Stomach (tissue), 8 donors: ENCODE measurements at regions not wholly inside any gene's neighbourhood (a gene's known extent, or its start where the extent isn't known, plus 50 kb on each side); places are given as distances from the start of the nearest gene placed in this dataset.

Experiments
- DNase-seq, 2 donors: peaks; one replicate each; pipeline versions ENCODE4 v3.0.0 to v3.0.0-alpha.2; 2013 to 2019
- H3K27ac ChIP-seq, 5 donors: fragments of 200-600 bp in 4 of 5; sonication (generic) in 4 of 5; one replicate each; pipeline ENCODE4 v1.5.1; 2013 to 2019; ENCODE audit warnings: mild to moderate bottlenecking in 1 of 5, moderate library complexity in 1 of 5
- H3K27me3 ChIP-seq, 3 donors: fragments of 200-600 bp; sonication (generic); one replicate each; pipeline ENCODE4 v1.5.1; 2017 to 2019; ENCODE audit warnings: mixed run types in 1 of 3
- H3K36me3 ChIP-seq, 4 donors: fragments of 200-600 bp; sonication (generic); 1 replicate in 3 of 4; 2 replicates in 1 of 4; pipeline ENCODE4 v1.5.1; 2016 to 2019
- H3K4me1 ChIP-seq, 4 donors: fragments of 200-600 bp; sonication (generic); one replicate each; pipeline ENCODE4 v1.5.1; 2016 to 2019
- H3K4me3 ChIP-seq, 4 donors: fragments of 200-600 bp; sonication (generic) in 3 of 4; one replicate each; pipeline ENCODE4 v1.5.1; 2016 to 2019; ENCODE audit warnings: mild to moderate bottlenecking in 1 of 4
- H3K9me3 ChIP-seq, 4 donors: fragments of 200-600 bp; sonication (generic); one replicate each; pipeline ENCODE4 v1.5.1; 2016 to 2019
- EP300 ChIP-seq: sonication (generic); formaldehyde crosslinking; IDR thresholded peaks from one replicate; pipeline ENCODE4 v1.6.1; 2017; ENCODE audit warnings: antibody characterized with exemption
- POLR2A ChIP-seq, 4 donors: fragments of 450-650 bp; IDR thresholded peaks; one replicate each; pipeline ENCODE4 v1.6.1; 2016; ENCODE audit warnings: antibody characterized with exemption in 4 of 4, control low read depth in 2 of 4, mild to moderate bottlenecking in 1 of 4, moderate library complexity in 1 of 4
- POLR2AphosphoS5 ChIP-seq, 3 donors: sonication (generic); formaldehyde crosslinking; IDR thresholded peaks; one replicate each; pipeline ENCODE4 v1.6.1; 2016; ENCODE audit warnings: antibody characterized with exemption in 3 of 3
- WGBS, 5 donors: extraction: QIAGEN DNeasy Blood & Tissue Kit in 3 of 5; methylation state at CpG; one replicate each; pipeline versions ENCODE4 v1.1.5 to v1.1.7; 2013 to 2018; 5-methylcytosine and 5-hydroxymethylcytosine counted together
- intact Hi-C: fragments of 100-400 bp; cut with DNase I; formaldehyde crosslinking; loops from one replicate; pipeline ENCODE4 v1.15.1; 2023; ENCODE audit warnings: low total_unique reads
- TF ChIP-seq, protein P1 (sequence below), 7 experiments: fragments of 450-650 bp in 4 of 7; fragments of 200-600 bp in 3 of 7; sonication (generic) in 3 of 7; IDR thresholded peaks; one replicate each; pipeline ENCODE4 v1.5.1; 2016 to 2019; ENCODE audit warnings: antibody characterized with exemption in 7 of 7, control low read depth in 2 of 7, mild to moderate bottlenecking in 1 of 7
- donor health status: healthy with polysubstance abuse.
- donor health status: Bipolar disorder and iron deficiency.
- donor health status: healthy.

DNA sequence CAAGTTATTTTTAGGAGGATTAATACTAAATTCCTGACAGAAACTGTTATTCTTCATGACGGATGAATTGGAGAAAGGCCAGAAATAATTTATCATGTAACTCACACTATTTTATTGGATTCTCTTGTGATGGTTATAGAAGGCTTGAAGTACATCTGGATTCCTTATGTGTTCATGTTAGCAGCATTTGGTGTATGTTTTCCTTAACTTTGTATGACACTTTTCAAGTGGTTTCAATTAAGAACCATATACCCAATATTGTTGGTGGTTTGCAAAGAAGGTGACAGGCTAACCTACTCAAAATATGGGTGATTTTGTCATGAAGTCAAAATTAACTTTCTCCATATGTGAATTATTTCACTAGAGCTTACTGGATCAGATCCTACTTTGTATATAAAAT, 532.2 kb upstream of the CNTNAP2 start:
- 56 to 86% (median 83%) methylated on average over 1 of the region's 1 CpG for WGBS, 5 donors
- peaks cover 0 to 19% (median 3%) of the 10 kb centered on the region in 4 donors for H3K9me3 ChIP-seq
- intact Hi-C loops, result no loop called here
- H3K4me1 ChIP-seq, result no peaks in the 10 kb centered on the region
- no peak overlapping the region for H3K4me3 ChIP-seq
- TF ChIP-seq POLR2A (IDR thresholded peaks at IDR 0.05), result no peak
- TF ChIP-seq EP300, result no peak
- H3K27ac ChIP-seq, result no peak overlapping the region
- H3K27me3 ChIP-seq, result no peaks in the 10 kb centered on the region
- DNase-seq, result no peak
- no peaks in the 10 kb centered on the region for H3K36me3 ChIP-seq

DNA sequence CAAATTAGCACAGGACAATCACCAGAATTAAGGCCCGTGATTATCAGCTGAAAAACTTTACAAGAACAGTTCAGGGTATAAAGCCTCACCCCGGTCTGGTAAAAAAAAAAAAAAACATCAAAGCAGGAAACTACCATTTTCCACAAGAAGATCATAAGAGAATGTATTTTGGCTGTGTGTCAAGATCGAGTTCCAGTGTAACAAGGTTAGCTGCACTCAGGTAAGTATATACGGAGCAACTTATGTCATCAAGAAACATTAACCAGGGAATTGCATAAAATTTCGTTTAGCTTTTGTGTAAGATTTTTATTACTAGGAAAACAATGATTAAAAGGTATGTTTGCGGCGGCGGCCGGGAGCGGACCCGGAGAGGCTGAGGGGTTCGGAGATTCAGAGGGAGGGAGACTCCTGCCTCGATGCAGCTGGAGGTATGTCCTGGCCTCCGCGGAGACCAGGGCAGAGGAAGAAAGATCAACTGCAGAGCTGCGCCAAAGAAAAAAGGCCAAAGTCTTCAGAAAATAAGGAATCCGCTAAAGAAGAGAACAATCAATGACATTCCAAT, 533.8 kb upstream of the CNTNAP2 start:
- Histone ChIP-seq H3K27me3 (no peaks in the 10 kb centered on the region), H3K36me3 (no peaks in the 10 kb centered on the region), H3K27ac (no peak overlapping the region), H3K9me3 (peaks cover 0 to 18% (median 7%) of the 10 kb centered on the region in 4 donors), H3K4me3 (no peak overlapping the region), H3K4me1 (no peaks in the 10 kb centered on the region)
- intact Hi-C loops, result no loop called here
- 86 to 90% (median 88%) methylated on average over 17 of the region's 17 CpGs for WGBS, 5 donors
- DNase-seq, result no peak
- TF ChIP-seq POLR2AphosphoS5 (IDR thresholded peaks at IDR 0.05), result no peak
- TF ChIP-seq, protein P1, sequence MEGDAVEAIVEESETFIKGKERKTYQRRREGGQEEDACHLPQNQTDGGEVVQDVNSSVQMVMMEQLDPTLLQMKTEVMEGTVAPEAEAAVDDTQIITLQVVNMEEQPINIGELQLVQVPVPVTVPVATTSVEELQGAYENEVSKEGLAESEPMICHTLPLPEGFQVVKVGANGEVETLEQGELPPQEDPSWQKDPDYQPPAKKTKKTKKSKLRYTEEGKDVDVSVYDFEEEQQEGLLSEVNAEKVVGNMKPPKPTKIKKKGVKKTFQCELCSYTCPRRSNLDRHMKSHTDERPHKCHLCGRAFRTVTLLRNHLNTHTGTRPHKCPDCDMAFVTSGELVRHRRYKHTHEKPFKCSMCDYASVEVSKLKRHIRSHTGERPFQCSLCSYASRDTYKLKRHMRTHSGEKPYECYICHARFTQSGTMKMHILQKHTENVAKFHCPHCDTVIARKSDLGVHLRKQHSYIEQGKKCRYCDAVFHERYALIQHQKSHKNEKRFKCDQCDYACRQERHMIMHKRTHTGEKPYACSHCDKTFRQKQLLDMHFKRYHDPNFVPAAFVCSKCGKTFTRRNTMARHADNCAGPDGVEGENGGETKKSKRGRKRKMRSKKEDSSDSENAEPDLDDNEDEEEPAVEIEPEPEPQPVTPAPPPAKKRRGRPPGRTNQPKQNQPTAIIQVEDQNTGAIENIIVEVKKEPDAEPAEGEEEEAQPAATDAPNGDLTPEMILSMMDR (IDR thresholded peaks at IDR 0.05), result no peak
- no peak for TF ChIP-seq EP300
- TF ChIP-seq POLR2A (IDR thresholded peaks at IDR 0.05), result no peak

DNA sequence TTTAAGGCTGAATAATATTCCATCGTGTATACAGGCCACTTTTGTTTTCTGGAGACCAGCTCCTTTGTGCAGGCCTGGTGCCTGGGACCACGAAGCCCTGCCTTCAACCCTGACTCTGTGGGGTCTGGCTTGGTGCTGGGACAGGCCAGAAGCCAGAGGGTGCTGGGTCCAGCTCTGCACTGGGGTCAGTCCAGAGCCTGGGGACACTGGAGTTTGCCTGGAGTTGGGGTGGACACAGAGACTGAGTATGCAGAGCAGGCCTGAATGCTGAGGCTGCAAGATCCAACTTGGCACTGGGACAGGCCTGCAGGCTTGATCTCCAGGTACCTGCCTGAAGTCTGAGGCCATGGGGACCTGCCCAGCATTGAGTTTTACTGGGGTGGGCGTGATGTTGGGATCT, 558.8 kb upstream of the CNTNAP2 start:
- H3K4me3 ChIP-seq, result no peak overlapping the region
- intact Hi-C loops, result no loop called here
- H3K4me1 ChIP-seq, result no peaks in the 10 kb centered on the region
- no peak overlapping the region for H3K27ac ChIP-seq
- WGBS, 5 donors, result 36 to 53% (median 45%) methylated on average over 3 of the region's 3 CpGs
- no peaks in the 10 kb centered on the region for H3K27me3 ChIP-seq
- no peaks in the 10 kb centered on the region for H3K36me3 ChIP-seq
- DNase-seq, result no peak
- peaks cover 0 to 6% (median 3%) of the 10 kb centered on the region in 4 donors for H3K9me3 ChIP-seq
- TF ChIP-seq, protein P1 (IDR thresholded peaks at IDR 0.05), result no peak
- TF ChIP-seq POLR2A (IDR thresholded peaks at IDR 0.05) (no peak), EP300 (no peak), POLR2AphosphoS5 (IDR thresholded peaks at IDR 0.05) (no peak)

DNA sequence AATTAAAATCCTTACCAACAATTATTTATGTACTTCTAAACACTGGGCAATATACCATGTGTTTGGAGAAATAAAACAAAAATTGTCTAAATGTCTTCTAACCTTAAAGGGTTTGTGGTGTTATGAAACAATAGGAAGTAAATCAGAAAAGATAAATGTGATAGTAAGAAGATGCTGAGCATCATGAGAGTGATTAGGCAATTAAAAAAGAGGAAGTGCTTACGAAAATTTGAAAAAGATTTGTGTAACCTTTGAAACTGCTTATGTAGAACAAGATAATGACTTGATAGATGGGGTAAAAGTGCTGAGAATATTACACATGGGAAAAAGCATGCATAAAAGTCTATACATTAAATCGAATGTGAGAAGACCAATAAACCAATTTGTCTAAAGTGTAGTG, 573.4 kb upstream of the CNTNAP2 start:
- WGBS, 5 donors, result 52 to 60% (median 54%) methylated on average over 2 of the region's 2 CpGs
- no peaks in the 10 kb centered on the region for H3K9me3 ChIP-seq
- no peaks in the 10 kb centered on the region for H3K36me3 ChIP-seq
- TF ChIP-seq EP300, result no peak
- no peak for TF ChIP-seq POLR2A (IDR thresholded peaks at IDR 0.05)
- TF ChIP-seq, protein P1 (IDR thresholded peaks at IDR 0.05), result no peak
- TF ChIP-seq POLR2AphosphoS5 (IDR thresholded peaks at IDR 0.05), result no peak
- H3K27me3 ChIP-seq, result no peaks in the 10 kb centered on the region
- H3K27ac ChIP-seq, result no peak overlapping the region
- intact Hi-C loops, result no loop called here
- H3K4me3 ChIP-seq, result no peak overlapping the region
- no peak for DNase-seq
- H3K4me1 ChIP-seq, result no peaks in the 10 kb centered on the region

DNA sequence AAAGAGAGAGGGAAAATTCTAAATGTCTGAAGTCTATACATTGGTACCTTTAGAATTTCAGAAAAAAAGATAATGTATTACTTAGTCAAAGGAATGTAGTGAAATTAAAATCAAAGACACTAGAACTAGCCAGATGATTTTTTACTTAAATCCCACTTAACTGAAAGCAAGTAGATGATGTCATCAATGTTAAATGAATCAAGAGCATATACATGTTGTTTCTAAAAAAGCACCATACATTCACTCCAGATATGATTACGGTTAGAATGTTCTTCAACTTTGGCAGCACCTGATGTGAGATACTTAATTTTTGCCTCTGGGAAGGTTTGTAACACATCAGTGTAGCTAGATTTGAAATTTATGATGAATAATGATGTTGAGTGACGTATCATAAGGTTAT, 576.7 kb upstream of the CNTNAP2 start:
- Histone ChIP-seq H3K4me3 (no peak overlapping the region), H3K4me1 (no peaks in the 10 kb centered on the region), H3K27ac (no peak overlapping the region), H3K36me3 (no peaks in the 10 kb centered on the region), H3K9me3 (no peaks in the 10 kb centered on the region), H3K27me3 (no peaks in the 10 kb centered on the region)
- 19 to 55% (median 33%) methylated on average over 2 of the region's 2 CpGs for WGBS, 5 donors
- no peak for DNase-seq
- TF ChIP-seq POLR2AphosphoS5 (IDR thresholded peaks at IDR 0.05), result no peak
- no peak for TF ChIP-seq EP300
- no peak for TF ChIP-seq POLR2A (IDR thresholded peaks at IDR 0.05)
- TF ChIP-seq, protein P1 (IDR thresholded peaks at IDR 0.05), result no peak
- intact Hi-C loops, result no loop called here
